ENCODE measurements at regions not wholly inside any gene's neighbourhood (a gene's known extent, or its start where the extent isn't known, plus 50 kb on each side); places are given as distances from the start of the nearest gene placed in this dataset.

DNA sequence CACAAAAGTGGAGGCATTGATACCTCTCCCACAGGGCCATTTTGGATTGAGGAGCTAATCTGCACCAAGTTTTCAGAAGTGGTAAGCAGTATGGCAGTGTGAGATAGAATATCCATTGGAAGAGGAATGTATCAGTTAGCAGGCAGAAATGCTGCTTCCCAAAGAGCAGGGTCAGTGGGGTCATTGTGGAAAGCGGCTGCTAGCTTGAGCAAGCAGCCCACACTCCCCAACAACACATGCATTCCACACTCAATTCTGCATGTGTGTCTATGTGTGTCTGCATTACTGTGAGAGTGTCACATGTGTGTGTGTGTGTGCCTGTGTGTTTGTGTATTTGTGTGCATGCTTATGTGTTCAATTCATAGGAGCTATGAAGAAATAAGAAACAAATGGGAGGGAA lies 190.9 kb upstream of the FOXA2 start:
- no peaks in the 10 kb centered on the region for H3K4me1 ChIP-seq (ENCODE audit: control insufficient read depth, low read depth, low read length)
- no peak overlapping the region for H3K9ac ChIP-seq (ENCODE audit: low read length)
- no peak overlapping the region for H3K27ac ChIP-seq (ENCODE audit: low read length)
- no peaks in the 10 kb centered on the region for H3K27me3 ChIP-seq (ENCODE audit: control insufficient read depth, insufficient read depth, low read length)
- H3K36me3 ChIP-seq (ENCODE audit: control insufficient read depth, low read depth, low read length) = no peaks in the 10 kb centered on the region
- H3K4me3 ChIP-seq (ENCODE audit: low read length) = no peak overlapping the region
- H3K9me3 ChIP-seq (ENCODE audit: control insufficient read depth, low read depth, low read length) = no peaks in the 10 kb centered on the region

DNA sequence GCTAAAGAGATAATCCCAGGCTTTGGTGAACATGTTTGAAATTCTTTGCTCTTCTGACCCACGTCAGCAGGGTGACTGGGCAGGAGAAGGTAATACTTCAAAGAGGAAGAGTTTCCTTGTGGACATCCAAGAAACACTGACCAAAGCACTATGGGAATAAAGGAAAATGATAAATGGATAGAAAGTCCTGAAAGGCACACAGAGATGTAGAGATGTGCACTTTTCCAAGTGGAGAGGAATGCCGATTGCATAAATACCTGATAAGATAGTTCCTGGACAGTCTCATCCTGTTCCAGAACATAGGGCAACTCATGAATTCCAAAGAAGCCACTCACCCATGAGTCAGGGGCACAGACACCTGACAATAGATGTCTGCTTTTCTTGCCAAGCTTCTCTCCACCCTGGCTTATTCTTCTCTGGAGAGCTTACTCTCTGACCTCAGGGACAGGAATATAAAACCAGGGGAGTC lies 191.3 kb upstream of the FOXA2 start:
- H3K4me1 ChIP-seq (ENCODE audit: control insufficient read depth, low read depth, low read length) = no peaks in the 10 kb centered on the region
- H3K36me3 ChIP-seq (ENCODE audit: control insufficient read depth, low read depth, low read length) = no peaks in the 10 kb centered on the region
- no peak overlapping the region for H3K9ac ChIP-seq (ENCODE audit: low read length)
- H3K9me3 ChIP-seq (ENCODE audit: control insufficient read depth, low read depth, low read length) = no peaks in the 10 kb centered on the region
- H3K4me3 ChIP-seq (ENCODE audit: low read length) = no peak overlapping the region
- no peaks in the 10 kb centered on the region for H3K27me3 ChIP-seq (ENCODE audit: control insufficient read depth, insufficient read depth, low read length)
- no peak overlapping the region for H3K27ac ChIP-seq (ENCODE audit: low read length)

DNA sequence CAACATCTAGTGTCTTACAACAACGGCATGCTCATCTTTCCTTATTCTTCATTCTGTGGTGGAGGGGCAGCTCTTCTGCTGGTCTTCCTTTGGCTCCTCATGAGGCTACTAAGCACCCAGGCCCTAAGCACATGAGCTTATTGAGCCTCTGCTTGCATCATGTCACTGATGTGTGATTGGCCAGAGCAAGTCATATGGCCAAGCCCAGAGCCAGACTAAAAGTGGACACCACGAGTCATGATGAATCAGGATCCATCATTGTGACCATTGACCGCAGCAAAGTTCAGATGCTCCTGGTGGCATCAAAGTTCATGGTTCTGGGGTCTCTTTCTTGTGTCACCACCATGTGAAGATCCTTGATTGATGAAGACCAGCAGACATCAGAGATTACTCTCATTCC lies 192.0 kb upstream of the FOXA2 start:
- no peaks in the 10 kb centered on the region for H3K4me1 ChIP-seq (ENCODE audit: control insufficient read depth, low read depth, low read length)
- H3K27ac ChIP-seq (ENCODE audit: low read length) = no peak overlapping the region
- H3K27me3 ChIP-seq (ENCODE audit: control insufficient read depth, insufficient read depth, low read length) = no peaks in the 10 kb centered on the region
- H3K4me3 ChIP-seq (ENCODE audit: low read length) = no peak overlapping the region
- no peaks in the 10 kb centered on the region for H3K9me3 ChIP-seq (ENCODE audit: control insufficient read depth, low read depth, low read length)
- H3K36me3 ChIP-seq (ENCODE audit: control insufficient read depth, low read depth, low read length) = no peaks in the 10 kb centered on the region
- H3K9ac ChIP-seq (ENCODE audit: low read length) = no peak overlapping the region

DNA sequence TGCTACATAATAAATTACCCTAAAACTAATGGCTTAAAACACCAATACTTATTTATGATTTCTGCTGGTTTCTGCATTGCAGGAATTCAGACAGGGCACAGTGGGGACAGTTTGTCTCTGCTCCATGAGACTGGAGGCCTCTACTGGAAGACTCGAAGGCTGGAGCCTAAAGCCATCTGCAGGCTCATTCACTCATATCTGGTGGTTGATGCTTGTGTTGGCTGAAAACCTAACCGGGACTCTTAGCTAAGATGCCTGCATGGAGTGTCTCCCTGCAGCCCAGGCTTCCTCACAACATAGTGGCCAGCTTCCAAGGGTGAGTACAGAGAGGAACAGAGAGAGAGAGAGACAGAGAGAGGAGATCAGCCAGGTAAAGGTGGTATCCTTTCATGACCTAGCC lies 195.5 kb upstream of the FOXA2 start:
- H3K4me1 ChIP-seq (ENCODE audit: control insufficient read depth, low read depth, low read length) = no peaks in the 10 kb centered on the region
- H3K36me3 ChIP-seq (ENCODE audit: control insufficient read depth, low read depth, low read length) = no peaks in the 10 kb centered on the region
- H3K27ac ChIP-seq (ENCODE audit: low read length) = no peak overlapping the region

DNA sequence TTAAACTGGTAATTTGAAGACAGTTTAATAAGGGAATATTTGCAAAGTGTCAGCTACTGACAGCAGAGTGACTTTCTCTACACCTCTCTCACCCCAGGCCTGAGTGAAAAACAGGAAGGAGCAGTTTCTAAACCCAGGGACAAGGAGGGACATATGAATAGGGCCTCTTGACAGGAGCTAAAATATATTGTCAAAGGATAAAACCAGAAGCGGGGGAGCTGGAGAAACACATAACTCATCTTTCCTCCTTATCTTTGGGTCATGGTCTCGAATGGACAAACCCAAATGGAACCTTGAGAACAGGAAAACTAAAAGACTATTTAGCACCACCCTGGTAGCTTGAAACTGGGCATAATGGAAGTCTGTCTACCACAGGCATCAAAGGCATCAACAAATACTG lies 197.5 kb upstream of the FOXA2 start:
- Histone ChIP-seq H3K27ac (ENCODE audit: low read length) (no peak overlapping the region), H3K4me1 (ENCODE audit: control insufficient read depth, low read depth, low read length) (no peaks in the 10 kb centered on the region), H3K27me3 (ENCODE audit: control insufficient read depth, insufficient read depth, low read length) (no peaks in the 10 kb centered on the region), H3K9ac (ENCODE audit: low read length) (no peak overlapping the region), H3K4me3 (ENCODE audit: low read length) (no peak overlapping the region), H3K36me3 (ENCODE audit: control insufficient read depth, low read depth, low read length) (no peaks in the 10 kb centered on the region), H3K9me3 (ENCODE audit: control insufficient read depth, low read depth, low read length) (no peaks in the 10 kb centered on the region)

More for the DNA sequence above, 195.5 kb upstream of the FOXA2 start:
- Histone ChIP-seq H3K9ac (ENCODE audit: low read length) (no peak overlapping the region), H3K4me3 (ENCODE audit: low read length) (no peak overlapping the region), H3K9me3 (ENCODE audit: control insufficient read depth, low read depth, low read length) (no peaks in the 10 kb centered on the region), H3K27me3 (ENCODE audit: control insufficient read depth, insufficient read depth, low read length) (no peaks in the 10 kb centered on the region)

DNA sequence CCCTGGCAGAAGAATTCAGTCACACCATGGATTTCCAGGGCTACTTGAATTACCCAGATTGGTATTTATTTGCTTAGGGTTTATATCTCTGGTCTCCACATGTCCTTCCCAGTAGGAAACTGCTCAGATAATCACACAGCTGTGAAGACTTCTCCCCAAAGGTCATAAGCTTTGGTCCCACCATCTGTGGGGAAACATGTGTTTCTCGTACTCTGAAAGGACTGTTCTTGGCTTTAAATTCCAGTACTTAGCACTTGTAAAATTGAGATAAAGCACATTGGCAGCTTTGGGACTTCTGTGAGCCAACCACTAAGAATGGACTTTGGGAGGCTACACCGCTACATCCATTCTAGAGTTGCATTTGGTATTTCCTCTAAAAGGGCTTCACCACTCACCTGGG lies 205.3 kb upstream of the FOXA2 start:
- Histone ChIP-seq H3K27ac (ENCODE audit: low read length) (no peak overlapping the region), H3K9me3 (ENCODE audit: control insufficient read depth, low read depth, low read length) (no peaks in the 10 kb centered on the region), H3K27me3 (ENCODE audit: control insufficient read depth, insufficient read depth, low read length) (no peaks in the 10 kb centered on the region), H3K4me1 (ENCODE audit: control insufficient read depth, low read depth, low read length) (no peaks in the 10 kb centered on the region), H3K36me3 (ENCODE audit: control insufficient read depth, low read depth, low read length) (no peaks in the 10 kb centered on the region), H3K9ac (ENCODE audit: low read length) (no peak overlapping the region), H3K4me3 (ENCODE audit: low read length) (no peak overlapping the region)

DNA sequence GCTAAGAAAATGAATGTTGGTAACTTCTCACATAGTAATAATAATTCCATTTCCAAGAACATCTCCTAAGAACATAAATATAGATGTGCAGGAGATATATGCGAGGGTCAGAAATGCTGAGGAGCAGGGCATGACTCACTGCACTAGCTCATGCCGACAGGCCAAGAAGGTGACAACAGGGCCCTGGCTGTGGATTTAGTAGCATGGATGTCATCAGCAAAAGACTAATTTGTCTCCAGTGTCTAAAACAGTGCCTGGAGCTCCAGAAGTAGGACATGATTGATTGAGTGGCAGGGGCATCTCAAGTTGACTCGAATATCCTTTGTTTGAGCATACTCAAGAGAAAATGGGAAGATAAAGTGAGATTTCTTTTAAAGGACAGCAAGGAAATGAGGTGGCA lies 207.0 kb upstream of the FOXA2 start:
- no peaks in the 10 kb centered on the region for H3K9me3 ChIP-seq (ENCODE audit: control insufficient read depth, low read depth, low read length)

DNA sequence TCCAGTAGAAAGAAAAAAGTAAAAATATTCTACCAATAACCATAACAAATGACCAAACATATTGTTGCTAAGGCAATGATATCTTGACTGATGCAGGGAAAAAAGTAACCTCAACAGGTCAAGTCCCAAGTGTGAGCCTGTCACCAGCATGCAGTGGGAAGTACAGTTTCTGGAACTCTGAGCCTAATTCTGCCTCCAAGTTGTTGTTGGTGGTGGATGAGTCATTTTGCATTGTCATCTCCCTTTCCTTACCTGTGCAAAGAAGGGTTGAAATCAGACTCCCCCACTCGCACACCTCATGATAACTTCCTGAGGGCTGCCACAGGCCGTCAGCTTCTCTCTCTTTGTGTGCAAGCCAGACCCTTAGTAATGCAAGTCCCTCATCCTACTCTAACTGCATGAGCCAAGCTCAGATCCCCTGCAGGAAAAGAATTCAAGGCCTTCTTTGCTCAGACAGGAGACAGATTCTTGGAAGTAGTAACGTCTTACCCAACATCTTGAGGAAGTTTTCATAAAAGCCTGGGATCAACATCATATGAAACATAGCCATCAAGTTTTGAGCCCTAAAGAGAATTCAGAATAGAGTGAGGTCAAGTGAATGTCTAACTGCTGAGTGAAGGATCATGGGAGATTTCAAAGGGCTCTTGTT lies 207.6 kb upstream of the FOXA2 start:
- H3K27me3 ChIP-seq (ENCODE audit: control insufficient read depth, insufficient read depth, low read length) = no peaks in the 10 kb centered on the region
- H3K9me3 ChIP-seq (ENCODE audit: control insufficient read depth, low read depth, low read length) = no peaks in the 10 kb centered on the region
- H3K4me3 ChIP-seq (ENCODE audit: low read length) = no peak overlapping the region
- H3K27ac ChIP-seq (ENCODE audit: low read length) = no peak overlapping the region
- no peak overlapping the region for H3K9ac ChIP-seq (ENCODE audit: low read length)
- H3K36me3 ChIP-seq (ENCODE audit: control insufficient read depth, low read depth, low read length) = no peaks in the 10 kb centered on the region
- H3K4me1 ChIP-seq (ENCODE audit: control insufficient read depth, low read depth, low read length) = no peaks in the 10 kb centered on the region

More for the DNA sequence above, 207.0 kb upstream of the FOXA2 start:
- Histone ChIP-seq H3K36me3 (ENCODE audit: control insufficient read depth, low read depth, low read length) (no peaks in the 10 kb centered on the region), H3K27me3 (ENCODE audit: control insufficient read depth, insufficient read depth, low read length) (no peaks in the 10 kb centered on the region), H3K4me1 (ENCODE audit: control insufficient read depth, low read depth, low read length) (no peaks in the 10 kb centered on the region), H3K9ac (ENCODE audit: low read length) (no peak overlapping the region), H3K27ac (ENCODE audit: low read length) (no peak overlapping the region), H3K4me3 (ENCODE audit: low read length) (no peak overlapping the region)

DNA sequence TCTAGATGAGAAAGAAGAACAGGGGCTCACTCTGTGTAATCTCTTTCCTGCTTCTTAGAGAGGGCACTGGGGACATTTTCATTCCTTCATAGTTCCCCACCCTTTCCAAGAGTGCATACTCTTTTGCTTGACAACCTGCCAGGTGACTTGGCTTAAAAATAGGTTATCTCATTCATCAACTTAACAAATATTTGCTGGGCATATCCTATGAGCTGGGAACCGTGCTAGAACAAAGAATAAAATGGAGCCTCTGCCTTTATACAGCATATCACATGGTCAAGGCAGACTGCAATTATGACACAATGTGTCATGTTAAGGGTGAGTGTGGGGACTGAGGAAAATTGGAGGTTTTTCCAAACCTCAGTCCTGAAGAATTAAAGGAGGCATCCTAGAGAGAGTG lies 209.8 kb upstream of the FOXA2 start:
- Histone ChIP-seq H3K9me3 (ENCODE audit: control insufficient read depth, low read depth, low read length) (no peaks in the 10 kb centered on the region), H3K36me3 (ENCODE audit: control insufficient read depth, low read depth, low read length) (no peaks in the 10 kb centered on the region), H3K9ac (ENCODE audit: low read length) (no peak overlapping the region), H3K27me3 (ENCODE audit: control insufficient read depth, insufficient read depth, low read length) (no peaks in the 10 kb centered on the region), H3K4me1 (ENCODE audit: control insufficient read depth, low read depth, low read length) (no peaks in the 10 kb centered on the region), H3K4me3 (ENCODE audit: low read length) (no peak overlapping the region), H3K27ac (ENCODE audit: low read length) (no peak overlapping the region)

DNA sequence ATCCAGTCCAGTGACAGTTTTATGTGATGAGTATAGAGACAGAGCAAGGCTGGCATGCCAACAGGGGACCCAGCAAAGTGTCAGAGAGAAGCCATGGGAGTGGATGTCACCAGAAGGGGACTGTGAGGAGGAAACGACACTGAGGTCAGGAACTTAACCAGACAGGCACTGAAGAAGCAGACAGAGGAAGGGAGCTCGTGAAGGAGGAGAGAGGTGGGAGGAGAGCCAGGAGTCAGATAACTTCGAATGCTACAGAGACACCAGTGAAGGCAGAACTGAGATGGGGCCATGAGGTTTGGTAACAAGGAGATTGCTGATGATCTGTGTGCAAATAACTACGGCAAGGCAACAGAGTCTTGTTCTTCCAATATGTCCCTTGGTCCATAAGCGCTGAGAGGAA lies 211.1 kb upstream of the FOXA2 start:
- H3K36me3 ChIP-seq (ENCODE audit: control insufficient read depth, low read depth, low read length) = no peaks in the 10 kb centered on the region
- H3K9me3 ChIP-seq (ENCODE audit: control insufficient read depth, low read depth, low read length) = no peaks in the 10 kb centered on the region
- H3K4me3 ChIP-seq (ENCODE audit: low read length) = no peak overlapping the region
- no peaks in the 10 kb centered on the region for H3K27me3 ChIP-seq (ENCODE audit: control insufficient read depth, insufficient read depth, low read length)
- no peak overlapping the region for H3K27ac ChIP-seq (ENCODE audit: low read length)
- no peak overlapping the region for H3K9ac ChIP-seq (ENCODE audit: low read length)
- H3K4me1 ChIP-seq (ENCODE audit: control insufficient read depth, low read depth, low read length) = peaks cover 5% of the 10 kb centered on the region

DNA sequence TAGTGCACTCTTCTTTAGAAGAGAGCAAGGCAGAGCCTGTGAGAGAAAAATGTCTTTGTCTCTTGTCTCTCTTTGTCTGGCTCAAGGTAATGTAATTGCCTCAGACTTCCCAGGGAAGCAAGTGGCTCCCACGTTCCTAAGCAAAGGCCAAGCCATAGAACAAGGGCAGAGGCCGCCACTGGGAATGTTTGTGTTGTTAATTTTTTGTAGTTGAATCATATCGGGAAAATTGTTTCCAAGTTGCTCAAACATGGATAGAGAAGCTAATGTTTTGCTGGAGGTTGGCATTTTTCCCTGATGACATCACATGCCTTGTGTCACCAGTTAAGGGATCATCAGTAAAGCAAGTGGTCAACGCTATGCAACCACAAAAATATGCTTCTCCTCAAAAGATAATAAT lies 211.5 kb upstream of the FOXA2 start:
- H3K9ac ChIP-seq (ENCODE audit: low read length) = no peak overlapping the region
- H3K27ac ChIP-seq (ENCODE audit: low read length) = no peak overlapping the region
- H3K27me3 ChIP-seq (ENCODE audit: control insufficient read depth, insufficient read depth, low read length) = no peaks in the 10 kb centered on the region

DNA sequence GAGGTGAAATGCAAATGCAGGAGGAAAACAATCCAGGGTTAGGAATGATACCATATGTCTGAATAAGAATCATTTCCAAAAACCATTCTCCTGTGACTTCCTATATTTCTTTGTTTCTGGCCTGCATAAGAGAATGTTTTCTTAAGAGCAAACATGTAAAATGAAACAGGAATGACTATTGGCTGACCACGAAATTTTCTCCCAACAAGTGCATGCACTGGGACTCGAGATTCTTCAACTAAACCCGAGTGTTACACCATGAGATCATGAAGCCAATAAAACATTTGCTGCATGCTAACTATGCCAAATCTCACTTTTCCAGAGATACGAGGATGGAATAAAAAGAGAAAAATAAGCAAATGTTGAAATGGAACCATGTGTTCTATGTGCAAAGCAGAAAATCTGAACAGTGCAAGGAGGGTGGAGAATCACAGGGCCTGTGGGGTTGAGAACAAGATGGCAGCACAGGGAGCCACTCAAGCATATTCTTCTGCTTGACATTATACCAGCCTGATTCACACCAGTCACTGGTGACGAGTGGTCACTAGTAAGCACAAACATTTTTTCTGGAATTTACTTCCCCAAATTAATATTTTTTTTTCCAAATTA lies 212.2 kb upstream of the FOXA2 start:
- Histone ChIP-seq H3K4me3 (ENCODE audit: low read length) (no peak overlapping the region), H3K9me3 (ENCODE audit: control insufficient read depth, low read depth, low read length) (no peaks in the 10 kb centered on the region), H3K27ac (ENCODE audit: low read length) (no peak overlapping the region), H3K27me3 (ENCODE audit: control insufficient read depth, insufficient read depth, low read length) (no peaks in the 10 kb centered on the region), H3K36me3 (ENCODE audit: control insufficient read depth, low read depth, low read length) (no peaks in the 10 kb centered on the region), H3K9ac (ENCODE audit: low read length) (no peak overlapping the region), H3K4me1 (ENCODE audit: control insufficient read depth, low read depth, low read length) (peaks cover 16% of the 10 kb centered on the region)

More for the DNA sequence above, 211.5 kb upstream of the FOXA2 start:
- Histone ChIP-seq H3K9me3 (ENCODE audit: control insufficient read depth, low read depth, low read length) (no peaks in the 10 kb centered on the region), H3K36me3 (ENCODE audit: control insufficient read depth, low read depth, low read length) (no peaks in the 10 kb centered on the region), H3K4me3 (ENCODE audit: low read length) (no peak overlapping the region), H3K4me1 (ENCODE audit: control insufficient read depth, low read depth, low read length) (peaks cover 9% of the 10 kb centered on the region)
